Activated naive CD4-positive, alpha-beta T cell treated with anti-CD3 and anti-CD28 coated beads for 36 hours (primary cell): ENCODE measurements at regions not wholly inside any gene's neighbourhood (a gene's known extent, or its start where the extent isn't known, plus 50 kb on each side); places are given as distances from the start of the nearest gene placed in this dataset.

ENCODE experiments used
- CTCF ChIA-PET: fragments of 350-600 bp; sonication (Branson Sonifier 250); formaldehyde crosslinking; loops from one replicate; lab custom pipeline; 2021; ENCODE audit warnings: antibody characterized with exemption; lab: Charles Lee
- DNase-seq: peaks from one replicate; pipeline ENCODE4 v3.0.0-alpha.2; 2020
- H3K27ac Mint-ChIP-seq: one replicate; pipeline ENCODE4 v1.8.0; 2021; ENCODE audit warnings: mild to moderate bottlenecking, mixed read lengths
- H3K27me3 Mint-ChIP-seq: one replicate; pipeline ENCODE4 v1.8.0; 2021; ENCODE audit warnings: low read depth, mixed read lengths
- H3K36me3 Mint-ChIP-seq: one replicate; pipeline ENCODE4 v1.8.0; 2021; ENCODE audit warnings: low read depth, mixed read lengths
- H3K4me1 Mint-ChIP-seq: one replicate; pipeline ENCODE4 v1.8.0; 2021; ENCODE audit warnings: low read depth, mixed read lengths
- H3K4me3 Mint-ChIP-seq: one replicate; pipeline ENCODE4 v1.8.0; 2021; ENCODE audit warnings: mild to moderate bottlenecking, moderate library complexity, mixed read lengths
- H3K9me3 Mint-ChIP-seq: one replicate; pipeline ENCODE4 v1.8.0; 2021; ENCODE audit warnings: mixed read lengths
- intact Hi-C: fragments of 100-400 bp; cut with micrococcal nuclease; formaldehyde crosslinking; loops from one replicate; pipeline ENCODE4 v1.15.1; 2023

GRCh38 chr2:144162652-144163051 lies 357.3 kb downstream of the ZEB2 start:
- Mint-ChIP-seq H3K27me3 (no peaks in the 10 kb centered on the region), H3K4me1 (peaks cover 5% of the 10 kb centered on the region), H3K36me3 (peaks cover 1% of the 10 kb centered on the region), H3K4me3 (no peak overlapping the region), H3K9me3 (no peaks in the 10 kb centered on the region), H3K27ac (no peak overlapping the region)
- peak; percentile 66 for DNase-seq
- CTCF ChIA-PET: interaction anchor here (1.2 kb wide), 1 partner anchor 12 kb away, joined by 9 read pairs; no protein-coding TSS in a partner anchor
- intact Hi-C loops: loop anchor here (2.0 kb wide), 1 partner anchor 354 kb away; no protein-coding TSS in a partner anchor

DNA sequence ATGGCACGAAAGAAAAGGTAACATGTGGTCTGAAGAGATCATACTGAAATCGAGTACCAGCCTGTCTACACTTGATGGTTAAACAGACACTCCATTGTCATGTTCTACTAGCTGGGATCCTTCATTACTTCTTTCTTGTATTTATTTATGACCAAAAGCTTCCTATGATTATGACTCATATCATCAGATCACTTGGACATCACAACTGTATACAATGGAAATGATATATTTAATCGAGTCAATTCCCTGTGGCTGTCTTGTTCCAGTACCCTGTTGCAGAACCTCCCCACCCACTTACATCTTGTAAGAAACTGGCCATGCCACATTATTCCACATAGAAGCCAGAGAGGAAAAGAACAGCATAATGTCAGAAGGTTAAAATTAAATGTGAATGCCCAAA lies 358.9 kb downstream of the ZEB2 start:
- Mint-ChIP-seq H3K27me3 (no peaks in the 10 kb centered on the region), H3K36me3 (peaks cover 1% of the 10 kb centered on the region), H3K9me3 (no peaks in the 10 kb centered on the region), H3K27ac (no peak overlapping the region), H3K4me1 (peaks cover 5% of the 10 kb centered on the region), H3K4me3 (no peak overlapping the region)
- DNase-seq: no peak
- CTCF ChIA-PET: no interaction called here
- intact Hi-C loops: no loop called here

DNA sequence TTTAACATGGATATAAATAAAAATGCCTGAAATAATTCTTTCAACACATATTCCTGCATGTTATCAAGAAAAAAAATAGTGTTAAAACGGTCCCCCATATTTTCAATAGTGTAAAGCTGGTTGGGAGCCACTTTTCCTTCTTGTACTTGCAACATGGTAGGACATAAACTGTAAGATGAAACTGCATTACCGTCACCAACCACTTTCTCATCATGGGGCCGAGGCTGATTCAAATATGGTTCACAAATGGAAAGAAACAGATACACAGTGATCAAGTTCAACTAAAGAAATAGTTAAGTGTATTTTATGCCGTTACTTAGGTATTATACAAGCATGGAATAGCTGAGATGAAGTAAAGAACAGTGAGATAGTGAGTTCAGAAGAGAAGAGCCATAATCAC lies 360.7 kb downstream of the ZEB2 start:
- CTCF ChIA-PET: interaction anchor here (0.7 to 0.8 kb wide), 2 partner anchors 9 to 297 kb away, joined by 3 to 4 read pairs; no protein-coding TSS in a partner anchor
- H3K9me3 Mint-ChIP-seq: no peaks in the 10 kb centered on the region
- peaks cover 3% of the 10 kb centered on the region for H3K36me3 Mint-ChIP-seq
- peaks cover 5% of the 10 kb centered on the region for H3K4me1 Mint-ChIP-seq
- H3K27me3 Mint-ChIP-seq: no peaks in the 10 kb centered on the region
- no peak overlapping the region for H3K27ac Mint-ChIP-seq
- no peak for DNase-seq
- H3K4me3 Mint-ChIP-seq: no peak overlapping the region
- intact Hi-C loops: no loop called here

GRCh38 chr2:144158096-144158495 lies 361.8 kb downstream of the ZEB2 start:
- no peak for DNase-seq
- Mint-ChIP-seq H3K36me3 (peaks cover 3% of the 10 kb centered on the region), H3K27ac (no peak overlapping the region), H3K4me3 (no peak overlapping the region), H3K27me3 (no peaks in the 10 kb centered on the region), H3K9me3 (no peaks in the 10 kb centered on the region), H3K4me1 (peaks cover 5% of the 10 kb centered on the region)
- CTCF ChIA-PET: no interaction called here
- intact Hi-C loops: no loop called here

DNA sequence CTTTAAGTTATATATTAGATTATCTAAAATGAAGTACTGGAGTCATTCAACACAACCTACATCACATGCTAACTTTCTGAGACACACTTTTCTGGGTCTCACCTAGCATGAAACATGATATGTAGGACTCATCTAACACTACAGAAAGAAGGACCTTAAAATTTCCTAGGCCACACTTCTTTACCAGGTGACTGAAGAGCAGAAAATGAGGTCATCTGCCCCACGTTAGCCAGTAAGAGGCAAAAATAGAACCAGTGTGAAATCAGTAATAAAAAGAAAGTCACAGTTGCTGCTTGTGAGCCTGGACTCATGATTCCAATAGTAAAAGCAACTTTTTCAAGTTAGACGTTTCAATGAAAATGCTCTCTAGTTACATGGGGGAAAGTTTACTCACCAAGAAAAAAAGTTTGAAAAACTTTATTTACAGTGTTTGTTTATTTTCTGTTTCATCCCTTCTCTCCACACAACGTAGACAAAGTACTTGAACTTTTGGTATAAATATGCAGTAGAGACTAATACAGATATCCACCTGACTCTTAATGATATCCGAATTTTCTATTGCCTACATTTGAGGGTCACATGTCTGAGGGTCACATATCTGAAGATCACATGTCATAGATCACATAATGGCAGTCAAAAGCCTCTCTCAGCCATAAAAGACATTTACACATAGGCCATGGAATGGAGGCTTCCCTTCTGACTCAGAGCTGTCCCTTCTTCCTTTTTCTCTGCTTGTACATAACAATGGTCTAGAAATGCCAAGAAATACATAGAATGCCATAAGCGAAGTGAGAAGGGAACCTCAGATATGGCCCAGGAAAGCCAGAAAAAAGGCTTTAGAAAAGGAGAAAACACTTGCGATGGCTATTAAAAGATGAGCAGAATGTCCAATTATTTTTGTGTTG lies 362.9 kb downstream of the ZEB2 start:
- no peaks in the 10 kb centered on the region for H3K27me3 Mint-ChIP-seq
- peaks cover 2% of the 10 kb centered on the region for H3K4me1 Mint-ChIP-seq
- no peak overlapping the region for H3K4me3 Mint-ChIP-seq
- no peak overlapping the region for H3K27ac Mint-ChIP-seq
- peaks cover 3% of the 10 kb centered on the region for H3K36me3 Mint-ChIP-seq
- H3K9me3 Mint-ChIP-seq: no peaks in the 10 kb centered on the region
- intact Hi-C loops: no loop called here
- CTCF ChIA-PET: no interaction called here
- no peak for DNase-seq

- intact Hi-C loops: no loop called here
- no peak overlapping the region for H3K4me3 Mint-ChIP-seq
- H3K27me3 Mint-ChIP-seq: no peaks in the 10 kb centered on the region
- H3K27ac Mint-ChIP-seq: no peak overlapping the region
- H3K36me3 Mint-ChIP-seq: peaks cover 1% of the 10 kb centered on the region
- CTCF ChIA-PET: no interaction called here
- peaks cover 2% of the 10 kb centered on the region for H3K4me1 Mint-ChIP-seq
- no peak for DNase-seq
- no peaks in the 10 kb centered on the region for H3K9me3 Mint-ChIP-seq
These were observed 365.7 kb downstream of the ZEB2 start for GRCh38 chr2:144154205-144154604.

DNA sequence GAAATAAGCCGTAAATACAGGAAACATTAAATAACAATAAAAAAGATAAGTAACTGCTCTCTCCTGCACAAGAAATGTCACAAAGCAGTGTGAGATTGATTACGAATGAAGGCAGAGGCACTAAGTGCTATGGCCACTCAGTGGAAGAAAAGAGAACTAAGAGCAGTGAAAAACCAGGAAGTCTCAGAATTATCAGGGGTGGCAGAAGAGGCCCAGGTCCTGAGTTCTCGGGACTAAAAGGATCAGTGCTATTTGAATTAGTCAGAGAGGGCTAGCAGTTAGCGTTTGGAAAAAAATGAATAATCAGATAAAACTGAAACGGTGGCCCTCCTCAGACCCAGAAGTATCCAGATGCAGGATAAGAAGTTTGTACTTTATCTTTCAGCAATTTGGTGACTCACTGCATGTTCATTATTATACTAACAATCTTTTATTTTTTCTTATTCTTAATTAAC lies 367.1 kb downstream of the ZEB2 start:
- Mint-ChIP-seq H3K9me3 (no peaks in the 10 kb centered on the region), H3K4me1 (peaks cover 2% of the 10 kb centered on the region), H3K36me3 (peaks cover 1% of the 10 kb centered on the region), H3K27ac (no peak overlapping the region), H3K27me3 (no peaks in the 10 kb centered on the region), H3K4me3 (no peak overlapping the region)
- intact Hi-C loops: no loop called here
- no peak for DNase-seq
- CTCF ChIA-PET: no interaction called here

GRCh38 chr2:144151851-144152250 lies 368.1 kb downstream of the ZEB2 start:
- no peak for DNase-seq
- no peaks in the 10 kb centered on the region for H3K27me3 Mint-ChIP-seq
- H3K4me3 Mint-ChIP-seq: no peak overlapping the region
- H3K9me3 Mint-ChIP-seq: no peaks in the 10 kb centered on the region
- peaks cover 2% of the 10 kb centered on the region for H3K4me1 Mint-ChIP-seq
- H3K27ac Mint-ChIP-seq: no peak overlapping the region
- peaks cover 1% of the 10 kb centered on the region for H3K36me3 Mint-ChIP-seq
- CTCF ChIA-PET: no interaction called here
- intact Hi-C loops: no loop called here

DNA sequence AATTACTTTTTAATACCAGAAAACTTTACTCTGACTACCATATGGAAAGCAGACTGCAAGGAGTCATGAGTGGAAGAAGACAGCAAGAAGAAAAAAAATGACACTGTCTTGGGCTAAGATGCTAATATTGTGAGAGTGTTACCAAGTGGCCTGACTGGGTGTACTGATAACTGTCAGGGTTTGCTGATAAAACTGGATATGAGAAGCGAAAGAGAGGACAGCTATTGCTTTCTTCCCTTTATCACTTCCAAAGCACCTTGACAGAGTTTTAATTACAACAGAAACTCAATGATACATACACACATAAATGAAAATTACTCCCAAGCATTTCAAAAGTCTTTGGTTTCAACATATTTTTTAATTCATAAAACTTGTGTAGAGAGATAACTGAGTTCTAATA lies 368.5 kb downstream of the ZEB2 start:
- intact Hi-C loops: no loop called here
- Mint-ChIP-seq H3K27me3 (no peaks in the 10 kb centered on the region), H3K4me3 (no peak overlapping the region), H3K36me3 (peaks cover 1% of the 10 kb centered on the region), H3K27ac (no peak overlapping the region), H3K9me3 (no peaks in the 10 kb centered on the region), H3K4me1 (peaks cover 2% of the 10 kb centered on the region)
- CTCF ChIA-PET: interaction anchor here (2.0 kb wide), 1 partner anchor 11 kb away, joined by 9 read pairs; no protein-coding TSS in a partner anchor
- no peak for DNase-seq

DNA sequence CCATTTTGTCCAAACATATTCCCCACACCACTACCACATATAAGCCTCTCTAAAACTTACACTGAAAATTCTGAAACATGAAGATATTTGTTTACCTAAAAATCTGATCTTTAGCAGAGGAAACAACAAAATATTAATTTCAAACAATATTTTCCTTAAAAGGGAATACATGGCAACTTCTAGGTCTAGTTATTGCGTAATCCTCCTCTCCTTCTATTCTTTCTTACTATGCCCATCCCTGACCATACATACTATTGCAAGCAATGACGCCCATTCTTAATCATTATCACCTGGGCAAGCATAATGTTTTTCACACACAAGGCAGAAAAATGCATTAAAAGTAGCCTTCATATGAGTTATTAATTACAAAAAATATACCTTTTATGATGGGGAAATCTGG lies 372.6 kb downstream of the ZEB2 start:
- no peak for DNase-seq
- H3K9me3 Mint-ChIP-seq: no peaks in the 10 kb centered on the region
- H3K4me3 Mint-ChIP-seq: no peak overlapping the region
- H3K36me3 Mint-ChIP-seq: peaks cover 5% of the 10 kb centered on the region
- no peaks in the 10 kb centered on the region for H3K4me1 Mint-ChIP-seq
- CTCF ChIA-PET: interaction anchor here (0.7 kb wide), 1 partner anchor 301 kb away, joined by 3 read pairs; no protein-coding TSS in a partner anchor
- no peak overlapping the region for H3K27ac Mint-ChIP-seq
- H3K27me3 Mint-ChIP-seq: no peaks in the 10 kb centered on the region
- intact Hi-C loops: no loop called here

- CTCF ChIA-PET: no interaction called here
- H3K4me1 Mint-ChIP-seq: no peaks in the 10 kb centered on the region
- intact Hi-C loops: no loop called here
- no peak overlapping the region for H3K4me3 Mint-ChIP-seq
- DNase-seq: no peak
- no peaks in the 10 kb centered on the region for H3K9me3 Mint-ChIP-seq
- peaks cover 10% of the 10 kb centered on the region for H3K36me3 Mint-ChIP-seq
- H3K27ac Mint-ChIP-seq: no peak overlapping the region
- H3K27me3 Mint-ChIP-seq: no peaks in the 10 kb centered on the region
These were observed 373.0 kb downstream of the ZEB2 start for GRCh38 chr2:144146876-144147275.

DNA sequence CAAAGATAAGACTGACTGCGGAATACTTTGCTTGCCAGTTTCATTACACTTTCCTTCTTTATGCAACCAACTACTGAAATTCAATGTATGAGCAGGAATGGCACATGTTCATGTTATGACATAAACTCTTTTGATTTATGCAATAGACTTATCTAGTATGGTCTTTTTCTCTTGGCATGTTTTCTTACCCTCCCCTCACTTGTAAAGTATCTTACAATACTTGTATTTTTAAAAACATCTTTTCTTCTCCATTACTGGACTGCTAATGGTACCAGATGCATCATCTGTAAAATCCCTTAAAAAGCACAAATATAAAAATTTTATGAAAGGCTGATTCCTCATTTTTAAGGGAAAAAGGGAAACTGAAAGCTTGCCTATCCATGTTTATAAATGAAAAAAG lies 373.8 kb downstream of the ZEB2 start:
- Mint-ChIP-seq H3K4me1 (no peaks in the 10 kb centered on the region), H3K27me3 (no peaks in the 10 kb centered on the region), H3K36me3 (peaks cover 11% of the 10 kb centered on the region), H3K27ac (no peak overlapping the region), H3K9me3 (no peaks in the 10 kb centered on the region), H3K4me3 (no peak overlapping the region)
- DNase-seq: no peak
- CTCF ChIA-PET: interaction anchor here (0.7 kb wide), 1 partner anchor 429 kb away, joined by 3 read pairs; no protein-coding TSS in a partner anchor
- intact Hi-C loops: no loop called here
